Epithelial cell of proximal tubule (primary cell): ENCODE measurements at regions not wholly inside any gene's neighbourhood (a gene's known extent, or its start where the extent isn't known, plus 50 kb on each side); places are given as distances from the start of the nearest gene placed in this dataset.

Source experiments
- DNase-seq: peaks from one replicate; pipeline ENCODE4 v3.0.0-alpha.2; 2011; ENCODE audit warnings: low read depth
- H3K4me3 ChIP-seq: 2 replicates; pipeline ENCODE4 v1.5.1; 2011; ENCODE audit warnings: low read depth, mild to moderate bottlenecking, low read length
- TF ChIP-seq, protein P1 (sequence below): conservative IDR thresholded peaks from 2 replicates; pipeline ENCODE4 v1.5.1; 2012; ENCODE audit warnings: low read depth, mild to moderate bottlenecking, low read length

DNA sequence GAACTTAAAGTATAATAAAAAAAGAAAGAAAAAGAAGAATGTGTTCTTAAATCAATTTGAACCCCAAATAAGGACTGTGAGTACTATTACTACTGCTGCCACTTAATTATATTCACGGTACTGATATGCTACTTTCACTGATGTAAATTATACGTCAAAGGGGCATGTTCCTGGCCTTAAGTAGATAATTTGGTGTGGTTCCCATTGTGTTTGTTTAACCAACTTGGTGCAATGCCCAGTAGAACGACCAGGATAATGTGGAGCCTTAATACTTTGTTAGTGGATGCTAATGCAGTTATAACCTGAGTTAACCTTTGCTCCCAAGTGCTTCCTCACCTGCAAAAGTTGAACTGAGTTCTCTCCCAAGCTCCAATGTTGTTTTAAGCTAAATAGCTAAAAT is 142.0 kb downstream of the NR4A2 start:
- no peak for DNase-seq
- H3K4me3 ChIP-seq: no peak overlapping the region
- TF ChIP-seq, protein P1, sequence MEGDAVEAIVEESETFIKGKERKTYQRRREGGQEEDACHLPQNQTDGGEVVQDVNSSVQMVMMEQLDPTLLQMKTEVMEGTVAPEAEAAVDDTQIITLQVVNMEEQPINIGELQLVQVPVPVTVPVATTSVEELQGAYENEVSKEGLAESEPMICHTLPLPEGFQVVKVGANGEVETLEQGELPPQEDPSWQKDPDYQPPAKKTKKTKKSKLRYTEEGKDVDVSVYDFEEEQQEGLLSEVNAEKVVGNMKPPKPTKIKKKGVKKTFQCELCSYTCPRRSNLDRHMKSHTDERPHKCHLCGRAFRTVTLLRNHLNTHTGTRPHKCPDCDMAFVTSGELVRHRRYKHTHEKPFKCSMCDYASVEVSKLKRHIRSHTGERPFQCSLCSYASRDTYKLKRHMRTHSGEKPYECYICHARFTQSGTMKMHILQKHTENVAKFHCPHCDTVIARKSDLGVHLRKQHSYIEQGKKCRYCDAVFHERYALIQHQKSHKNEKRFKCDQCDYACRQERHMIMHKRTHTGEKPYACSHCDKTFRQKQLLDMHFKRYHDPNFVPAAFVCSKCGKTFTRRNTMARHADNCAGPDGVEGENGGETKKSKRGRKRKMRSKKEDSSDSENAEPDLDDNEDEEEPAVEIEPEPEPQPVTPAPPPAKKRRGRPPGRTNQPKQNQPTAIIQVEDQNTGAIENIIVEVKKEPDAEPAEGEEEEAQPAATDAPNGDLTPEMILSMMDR: no peak

DNA sequence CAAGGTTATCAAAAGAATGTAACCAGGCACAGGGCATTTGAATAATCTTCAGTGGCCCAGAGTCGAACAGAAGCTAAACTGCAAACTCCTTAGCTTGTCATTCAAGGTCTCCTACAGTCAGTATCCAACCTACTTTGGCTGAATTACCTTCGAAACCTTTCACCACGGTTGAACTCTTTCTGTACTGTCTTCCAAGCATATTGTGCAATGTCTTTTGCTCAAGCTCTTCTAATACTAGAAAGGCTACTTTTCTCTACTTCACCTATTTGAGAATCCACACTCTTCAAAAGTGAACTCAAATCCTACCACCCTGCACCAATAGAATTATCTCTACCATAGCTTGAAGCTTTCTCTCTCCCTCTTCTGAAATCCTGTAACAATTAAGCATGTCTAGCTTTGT is 142.9 kb downstream of the NR4A2 start:
- DNase-seq: no peak
- TF ChIP-seq, protein P1: no peak
- no peak overlapping the region for H3K4me3 ChIP-seq

DNA sequence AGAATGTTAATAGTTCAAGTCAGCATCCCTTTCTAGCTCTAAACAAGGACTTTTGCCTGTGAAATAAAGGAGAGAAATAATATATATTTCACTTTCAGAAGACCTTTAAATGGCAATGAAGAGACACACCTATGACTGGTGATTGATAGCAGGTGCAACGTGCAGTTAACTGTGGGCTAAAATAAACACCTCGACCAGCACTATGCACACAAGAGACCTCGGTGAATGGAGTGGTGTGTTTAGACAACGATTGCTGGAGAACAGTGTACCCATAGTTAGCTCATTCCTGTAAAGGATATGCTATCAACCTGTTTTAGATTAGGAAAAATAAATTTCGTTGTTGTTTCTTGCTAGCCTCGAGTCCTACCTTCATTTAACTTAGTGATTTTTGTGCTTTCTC is 143.4 kb downstream of the NR4A2 start:
- no peak overlapping the region for H3K4me3 ChIP-seq
- TF ChIP-seq, protein P1: no peak
- DNase-seq: no peak

DNA sequence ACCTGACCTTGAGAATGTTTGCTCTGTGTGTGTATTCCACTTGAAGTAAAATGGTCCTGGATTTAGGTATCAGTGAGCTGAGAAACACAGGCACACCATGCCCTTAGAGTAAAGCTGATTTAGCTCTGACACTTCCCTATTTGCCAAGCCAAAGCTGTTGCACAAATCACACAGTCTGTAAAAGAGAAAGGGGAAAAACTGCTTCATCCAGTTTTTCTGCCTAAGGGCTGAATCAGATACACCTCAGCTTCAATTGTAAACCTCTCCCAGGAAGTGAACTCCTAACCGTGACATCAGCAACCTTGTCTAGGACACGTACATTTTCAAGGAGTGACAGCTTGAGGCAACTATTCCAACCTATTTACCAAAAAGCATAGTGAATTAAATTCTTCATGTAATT is 150.4 kb downstream of the NR4A2 start:
- no peak overlapping the region for H3K4me3 ChIP-seq
- TF ChIP-seq, protein P1: no peak
- DNase-seq: no peak

DNA sequence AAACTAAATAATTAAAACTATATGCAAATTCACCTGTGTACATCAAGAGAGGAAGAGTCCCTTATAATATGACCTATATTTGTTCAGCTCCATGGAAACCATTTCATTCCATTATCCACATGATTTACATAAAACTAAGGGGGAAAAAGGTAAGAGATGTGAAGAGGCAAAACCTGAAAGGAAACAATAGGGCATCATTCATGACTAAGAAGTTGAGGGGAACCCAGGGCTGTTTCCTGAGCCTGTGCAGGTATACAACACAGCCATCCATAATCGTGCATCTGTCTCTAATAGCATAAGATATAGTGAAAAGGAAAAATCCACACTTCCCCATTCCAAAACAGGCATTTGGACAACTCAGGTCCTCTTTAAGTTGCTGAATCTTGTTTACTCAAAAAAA is 151.3 kb downstream of the NR4A2 start:
- TF ChIP-seq, protein P1: no peak
- H3K4me3 ChIP-seq: no peak overlapping the region
- no peak for DNase-seq

DNA sequence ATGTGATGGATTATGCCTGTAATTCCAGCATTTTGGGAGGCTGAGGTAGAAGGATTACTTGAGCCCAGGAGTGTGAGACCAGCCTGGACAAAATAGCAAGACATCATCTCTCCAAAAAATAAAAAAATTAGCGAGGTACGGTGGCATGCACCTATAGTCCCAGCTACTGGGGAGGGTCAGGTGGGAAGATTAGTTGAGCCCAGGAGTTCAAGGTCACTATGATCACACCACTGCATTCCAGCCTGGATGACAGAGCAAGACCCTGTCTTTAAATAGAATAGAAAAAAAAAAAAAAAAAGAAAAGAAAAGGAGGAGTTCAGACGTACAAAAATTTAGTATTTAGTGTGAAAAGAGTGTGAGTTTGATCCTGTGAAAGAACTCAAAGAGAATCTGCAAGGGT is 154.9 kb downstream of the NR4A2 start:
- DNase-seq: no peak
- no peak overlapping the region for H3K4me3 ChIP-seq
- TF ChIP-seq, protein P1: no peak

DNA sequence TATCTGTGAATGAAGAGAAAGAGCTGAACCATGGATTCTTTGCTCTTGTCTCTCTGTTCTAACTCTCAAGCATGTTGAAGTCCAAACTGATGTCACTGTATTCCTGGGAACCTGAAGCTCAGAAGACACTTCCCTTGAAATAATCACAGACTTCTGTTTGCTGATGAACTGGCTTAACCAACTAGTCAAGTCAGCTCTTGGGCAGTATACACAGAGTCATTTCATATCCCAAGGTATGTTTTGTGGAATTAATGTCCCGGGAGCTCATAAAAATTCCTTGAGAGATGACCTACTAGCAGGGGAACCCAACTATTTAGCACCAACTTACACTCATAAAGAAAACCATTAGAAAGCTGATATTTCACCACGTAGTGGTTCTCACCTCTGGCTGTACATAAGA is 156.6 kb downstream of the NR4A2 start:
- TF ChIP-seq, protein P1: no peak
- no peak overlapping the region for H3K4me3 ChIP-seq
- DNase-seq: no peak
